NB4 (cell line): ENCODE measurements at regions not wholly inside any gene's neighbourhood (a gene's known extent, or its start where the extent isn't known, plus 50 kb on each side); places are given as distances from the start of the nearest gene placed in this dataset.

ENCODE experiments used
- MYC ChIP-seq: IDR thresholded peaks from 2 replicates; pipeline ENCODE4 v1.6.1; 2011; ENCODE audit warnings: low read depth, low read length
- POLR2A ChIP-seq: IDR thresholded peaks from 2 replicates; pipeline ENCODE4 v1.6.1; 2011; ENCODE audit warnings: mild to moderate bottlenecking; ENCODE audit not compliant: insufficient read length; ENCODE audit errors: extremely low read depth
- TF ChIP-seq, protein P1 (sequence below): IDR thresholded peaks from one replicate; pipeline ENCODE4 v1.5.1; 2012; ENCODE audit warnings: low read depth, low read length

- TF ChIP-seq MYC (no peak), POLR2A (no peak)
- TF ChIP-seq, protein P1, sequence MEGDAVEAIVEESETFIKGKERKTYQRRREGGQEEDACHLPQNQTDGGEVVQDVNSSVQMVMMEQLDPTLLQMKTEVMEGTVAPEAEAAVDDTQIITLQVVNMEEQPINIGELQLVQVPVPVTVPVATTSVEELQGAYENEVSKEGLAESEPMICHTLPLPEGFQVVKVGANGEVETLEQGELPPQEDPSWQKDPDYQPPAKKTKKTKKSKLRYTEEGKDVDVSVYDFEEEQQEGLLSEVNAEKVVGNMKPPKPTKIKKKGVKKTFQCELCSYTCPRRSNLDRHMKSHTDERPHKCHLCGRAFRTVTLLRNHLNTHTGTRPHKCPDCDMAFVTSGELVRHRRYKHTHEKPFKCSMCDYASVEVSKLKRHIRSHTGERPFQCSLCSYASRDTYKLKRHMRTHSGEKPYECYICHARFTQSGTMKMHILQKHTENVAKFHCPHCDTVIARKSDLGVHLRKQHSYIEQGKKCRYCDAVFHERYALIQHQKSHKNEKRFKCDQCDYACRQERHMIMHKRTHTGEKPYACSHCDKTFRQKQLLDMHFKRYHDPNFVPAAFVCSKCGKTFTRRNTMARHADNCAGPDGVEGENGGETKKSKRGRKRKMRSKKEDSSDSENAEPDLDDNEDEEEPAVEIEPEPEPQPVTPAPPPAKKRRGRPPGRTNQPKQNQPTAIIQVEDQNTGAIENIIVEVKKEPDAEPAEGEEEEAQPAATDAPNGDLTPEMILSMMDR: no peak
Observed at GRCh38 chr2:37436323-37436722, 91.9 kb downstream of the QPCT start.
